ENCODE measurements at regions not wholly inside any gene's neighbourhood (a gene's known extent, or its start where the extent isn't known, plus 50 kb on each side); places are given as distances from the start of the nearest gene placed in this dataset.

DNA sequence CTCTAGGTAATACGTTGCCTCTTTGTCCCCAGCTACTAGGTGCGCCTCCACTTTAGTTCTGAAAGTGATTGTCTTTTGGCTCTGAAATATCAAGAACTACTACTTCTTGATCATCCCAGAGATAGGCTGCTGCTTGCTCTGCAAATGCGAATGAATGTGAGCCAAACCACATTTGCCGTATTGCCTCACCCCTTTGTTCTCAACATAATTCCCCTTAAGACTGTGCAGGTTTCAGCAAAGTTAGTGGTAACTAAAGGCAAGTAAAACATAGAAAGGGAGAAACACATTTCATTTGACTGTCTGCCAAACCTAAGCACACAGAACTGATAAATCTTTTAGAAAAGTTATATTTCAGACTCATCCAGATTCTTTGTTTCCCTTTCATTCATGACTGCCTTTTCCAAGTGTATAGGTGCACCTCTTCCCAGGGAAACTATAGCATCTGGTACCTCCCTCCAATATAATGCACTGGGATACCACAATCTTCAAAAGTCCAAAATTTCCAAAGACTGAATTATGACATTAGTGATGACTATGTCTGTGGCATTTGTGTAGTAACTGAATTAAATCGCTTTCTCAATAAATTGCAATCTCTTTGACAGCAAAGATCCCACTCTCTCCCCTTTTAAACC lies 720.6 kb upstream of the CBLB start:
- H3K36me3 ChIP-seq (ENCODE audit: insufficient read depth, insufficient read length, low read length), result no peaks in the 10 kb centered on the region
- TF ChIP-seq SUZ12 (IDR thresholded peaks at IDR 0.05; ENCODE audit: extremely low read depth, insufficient read depth, insufficient read length) (no peak), ZNF274 (IDR thresholded peaks at IDR 0.05; ENCODE audit: low read depth, low read length) (no peak), YY1 (IDR thresholded peaks at IDR 0.05; ENCODE audit: insufficient read depth, insufficient read length) (no peak)

DNA sequence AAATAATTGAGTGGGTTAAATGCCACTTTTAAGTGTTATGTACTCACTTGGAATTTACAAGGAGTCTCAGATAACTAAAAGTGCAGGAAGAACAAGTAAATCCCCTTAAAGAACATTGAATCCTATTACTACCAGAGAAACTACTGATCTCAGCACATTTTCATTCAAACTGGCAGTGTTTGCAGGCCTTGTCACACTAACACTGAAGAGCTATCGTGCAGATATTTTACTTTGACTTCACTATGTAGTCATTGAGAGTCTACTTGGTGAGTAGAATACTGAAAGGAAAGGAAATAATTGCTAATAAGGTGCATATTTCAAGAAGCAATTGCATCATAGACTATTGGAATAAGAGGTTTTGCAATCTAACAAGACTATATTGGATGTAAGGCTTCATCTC lies 721.4 kb upstream of the CBLB start:
- Histone ChIP-seq H3K27me3 (ENCODE audit: insufficient read depth, insufficient read length) (no peaks in the 10 kb centered on the region), H3K4me1 (ENCODE audit: insufficient read depth, insufficient read length) (no peaks in the 10 kb centered on the region), H3K9ac (ENCODE audit: insufficient read length, low read depth) (no peak overlapping the region), H3K4me3 (ENCODE audit: insufficient read length, low read depth) (no peak overlapping the region), H3K9me3 (ENCODE audit: insufficient read depth, low read length) (no peaks in the 10 kb centered on the region), H3K36me3 (ENCODE audit: insufficient read depth, insufficient read length, low read length) (no peaks in the 10 kb centered on the region)
- DNase-seq (ENCODE audit: low read depth, low spot score), result no peak
- no peak for TF ChIP-seq YY1 (IDR thresholded peaks at IDR 0.05; ENCODE audit: insufficient read depth, insufficient read length)
- TF ChIP-seq ZNF274 (IDR thresholded peaks at IDR 0.05; ENCODE audit: low read depth, low read length), result no peak
- TF ChIP-seq SUZ12 (IDR thresholded peaks at IDR 0.05; ENCODE audit: extremely low read depth, insufficient read depth, insufficient read length), result no peak

More for the DNA sequence above, 720.6 kb upstream of the CBLB start:
- Histone ChIP-seq H3K4me3 (ENCODE audit: insufficient read length, low read depth) (no peak overlapping the region), H3K4me1 (ENCODE audit: insufficient read depth, insufficient read length) (no peaks in the 10 kb centered on the region), H3K9me3 (ENCODE audit: insufficient read depth, low read length) (no peaks in the 10 kb centered on the region), H3K27me3 (ENCODE audit: insufficient read depth, insufficient read length) (no peaks in the 10 kb centered on the region), H3K9ac (ENCODE audit: insufficient read length, low read depth) (no peak overlapping the region)
- no peak for DNase-seq (ENCODE audit: low read depth, low spot score)

GRCh38 chr3:106593381-106593780 lies 724.6 kb upstream of the CBLB start:
- no peak overlapping the region for H3K9ac ChIP-seq (ENCODE audit: insufficient read length, low read depth)
- TF ChIP-seq YY1 (IDR thresholded peaks at IDR 0.05; ENCODE audit: insufficient read depth, insufficient read length), result no peak
- no peak for TF ChIP-seq SUZ12 (IDR thresholded peaks at IDR 0.05; ENCODE audit: extremely low read depth, insufficient read depth, insufficient read length)
- no peak for TF ChIP-seq ZNF274 (IDR thresholded peaks at IDR 0.05; ENCODE audit: low read depth, low read length)
- H3K9me3 ChIP-seq (ENCODE audit: insufficient read depth, low read length), result no peaks in the 10 kb centered on the region
- DNase-seq (ENCODE audit: low read depth, low spot score), result no peak
- no peaks in the 10 kb centered on the region for H3K27me3 ChIP-seq (ENCODE audit: insufficient read depth, insufficient read length)
- no peaks in the 10 kb centered on the region for H3K36me3 ChIP-seq (ENCODE audit: insufficient read depth, insufficient read length, low read length)
- no peaks in the 10 kb centered on the region for H3K4me1 ChIP-seq (ENCODE audit: insufficient read depth, insufficient read length)
- H3K4me3 ChIP-seq (ENCODE audit: insufficient read length, low read depth), result no peak overlapping the region

- H3K4me1 ChIP-seq (ENCODE audit: insufficient read depth, insufficient read length), result no peaks in the 10 kb centered on the region
- no peak for TF ChIP-seq ZNF274 (IDR thresholded peaks at IDR 0.05; ENCODE audit: low read depth, low read length)
- TF ChIP-seq SUZ12 (IDR thresholded peaks at IDR 0.05; ENCODE audit: extremely low read depth, insufficient read depth, insufficient read length), result no peak
- TF ChIP-seq YY1 (IDR thresholded peaks at IDR 0.05; ENCODE audit: insufficient read depth, insufficient read length), result no peak
- H3K9me3 ChIP-seq (ENCODE audit: insufficient read depth, low read length), result peaks cover 9% of the 10 kb centered on the region; the same call in 1 of the 2 replicates
- no peak overlapping the region for H3K9ac ChIP-seq (ENCODE audit: insufficient read length, low read depth)
- H3K4me3 ChIP-seq (ENCODE audit: insufficient read length, low read depth), result no peak overlapping the region
- H3K36me3 ChIP-seq (ENCODE audit: insufficient read depth, insufficient read length, low read length), result no peaks in the 10 kb centered on the region
- no peaks in the 10 kb centered on the region for H3K27me3 ChIP-seq (ENCODE audit: insufficient read depth, insufficient read length)
- peak; percentile 81 for DNase-seq (ENCODE audit: low read depth, low spot score)
Measured at GRCh38 chr3:106609666-106610301, 741.0 kb upstream of the CBLB start.

DNA sequence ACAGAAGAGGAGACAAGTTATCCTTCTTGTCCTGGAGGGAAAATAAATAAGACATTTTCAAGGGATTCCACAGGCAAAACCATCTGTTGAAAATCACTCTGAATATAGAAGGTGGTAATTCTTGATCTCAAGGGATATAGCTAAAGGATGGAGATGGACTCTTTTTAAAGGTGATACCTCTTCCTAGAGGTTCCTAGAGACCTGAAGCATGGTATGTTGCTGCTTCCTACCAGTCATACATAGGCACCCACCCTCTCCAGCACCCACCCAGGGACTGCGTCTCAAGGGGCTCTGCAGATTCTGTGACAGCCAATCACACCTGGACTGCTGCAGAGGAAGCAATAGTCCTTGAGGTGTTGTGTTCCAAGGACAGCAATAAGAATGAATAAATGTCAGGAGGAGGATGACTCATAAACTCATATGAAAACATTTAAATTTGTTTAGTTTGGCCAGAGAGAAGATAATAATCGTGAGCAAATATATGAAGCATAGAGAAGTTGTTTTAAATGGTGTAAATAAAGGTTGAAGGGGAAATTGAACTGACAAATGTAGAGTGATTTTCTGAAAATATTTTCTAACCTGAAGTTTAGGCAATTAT lies 741.6 kb upstream of the CBLB start:
- Histone ChIP-seq H3K4me3 (ENCODE audit: insufficient read length, low read depth) (no peak overlapping the region), H3K36me3 (ENCODE audit: insufficient read depth, insufficient read length, low read length) (no peaks in the 10 kb centered on the region), H3K9ac (ENCODE audit: insufficient read length, low read depth) (no peak overlapping the region), H3K4me1 (ENCODE audit: insufficient read depth, insufficient read length) (no peaks in the 10 kb centered on the region), H3K9me3 (ENCODE audit: insufficient read depth, low read length) (peaks cover 9% of the 10 kb centered on the region; the same call in 1 of the 2 replicates), H3K27me3 (ENCODE audit: insufficient read depth, insufficient read length) (no peaks in the 10 kb centered on the region)
- TF ChIP-seq SUZ12 (IDR thresholded peaks at IDR 0.05; ENCODE audit: extremely low read depth, insufficient read depth, insufficient read length), result no peak
- no peak for TF ChIP-seq ZNF274 (IDR thresholded peaks at IDR 0.05; ENCODE audit: low read depth, low read length)
- no peak for TF ChIP-seq YY1 (IDR thresholded peaks at IDR 0.05; ENCODE audit: insufficient read depth, insufficient read length)
- no peak for DNase-seq (ENCODE audit: low read depth, low spot score)

- TF ChIP-seq ZNF274 (IDR thresholded peaks at IDR 0.05; ENCODE audit: low read depth, low read length) (no peak), YY1 (IDR thresholded peaks at IDR 0.05; ENCODE audit: insufficient read depth, insufficient read length) (no peak)
- Histone ChIP-seq H3K27me3 (ENCODE audit: insufficient read depth, insufficient read length) (no peaks in the 10 kb centered on the region), H3K9me3 (ENCODE audit: insufficient read depth, low read length) (peaks cover 9% of the 10 kb centered on the region; the same call in 1 of the 2 replicates), H3K4me3 (ENCODE audit: insufficient read length, low read depth) (no peak overlapping the region), H3K9ac (ENCODE audit: insufficient read length, low read depth) (no peak overlapping the region), H3K4me1 (ENCODE audit: insufficient read depth, insufficient read length) (no peaks in the 10 kb centered on the region), H3K36me3 (ENCODE audit: insufficient read depth, insufficient read length, low read length) (no peaks in the 10 kb centered on the region)
- DNase-seq (ENCODE audit: low read depth, low spot score), result no peak
Measured at GRCh38 chr3:106611116-106611515, 742.3 kb upstream of the CBLB start.

- Histone ChIP-seq H3K9ac (ENCODE audit: insufficient read length, low read depth) (no peak overlapping the region), H3K27me3 (ENCODE audit: insufficient read depth, insufficient read length) (no peaks in the 10 kb centered on the region), H3K4me3 (ENCODE audit: insufficient read length, low read depth) (no peak overlapping the region), H3K9me3 (ENCODE audit: insufficient read depth, low read length) (peaks cover 9% of the 10 kb centered on the region; the same call in 1 of the 2 replicates), H3K4me1 (ENCODE audit: insufficient read depth, insufficient read length) (no peaks in the 10 kb centered on the region), H3K36me3 (ENCODE audit: insufficient read depth, insufficient read length, low read length) (no peaks in the 10 kb centered on the region)
- no peak for DNase-seq (ENCODE audit: low read depth, low spot score)
- TF ChIP-seq ZNF274 (IDR thresholded peaks at IDR 0.05; ENCODE audit: low read depth, low read length) (no peak), YY1 (IDR thresholded peaks at IDR 0.05; ENCODE audit: insufficient read depth, insufficient read length) (no peak), SUZ12 (IDR thresholded peaks at IDR 0.05; ENCODE audit: extremely low read depth, insufficient read depth, insufficient read length) (no peak)
Measured at GRCh38 chr3:106611841-106612240, 743.0 kb upstream of the CBLB start.
